GM19452 (cell line): ENCODE measurements at regions not wholly inside any gene's neighbourhood (a gene's known extent, or its start where the extent isn't known, plus 50 kb on each side); places are given as distances from the start of the nearest gene placed in this dataset.
"Not testable (repeated sequence)": the region's sequence is repeated elsewhere in the genome, so short reads cannot be mapped to it uniquely, and the experiment has no call there.

Source experiments
- ATAC-seq: cut with Tn5 transposase; IDR thresholded peaks from one replicate; pipeline ENCODE4 v1.9.1; 2021; ENCODE audit not compliant: unreplicated experiment

- no peak for ATAC-seq
These were observed 232.5 kb upstream of the INTU start for GRCh38 chr4:127400276-127400675.

GRCh38 chr4:127400731-127401346 is 231.9 kb upstream of the INTU start:
- peak; percentile 82 for ATAC-seq

GRCh38 chr4:127403471-127404084 is 229.2 kb upstream of the INTU start:
- no peak for ATAC-seq

GRCh38 chr4:127406187-127406586 is 226.6 kb upstream of the INTU start:
- ATAC-seq, result no peak

GRCh38 chr4:127407572-127407971 is 225.2 kb upstream of the INTU start:
- not testable (repeated sequence) for ATAC-seq

- ATAC-seq, result no peak
These were observed 222.6 kb upstream of the INTU start for GRCh38 chr4:127410201-127410600.

GRCh38 chr4:127410644-127411043 is 222.1 kb upstream of the INTU start:
- no peak for ATAC-seq

GRCh38 chr4:127414951-127415606 is 217.7 kb upstream of the INTU start:
- ATAC-seq, result no peak

- ATAC-seq, result no peak
These were observed 216.6 kb upstream of the INTU start for GRCh38 chr4:127416115-127416514.

GRCh38 chr4:127417885-127418535 is 214.7 kb upstream of the INTU start:
- no peak for ATAC-seq

- no peak for ATAC-seq
These were observed 213.3 kb upstream of the INTU start for GRCh38 chr4:127419431-127419830.

GRCh38 chr4:127421437-127421836 is 211.3 kb upstream of the INTU start:
- no peak for ATAC-seq

- ATAC-seq, result no peak
These were observed 207.4 kb upstream of the INTU start for GRCh38 chr4:127425202-127425845.

- ATAC-seq, result no peak
These were observed 206.9 kb upstream of the INTU start for GRCh38 chr4:127425851-127426250.

GRCh38 chr4:127441571-127441970 is 191.2 kb upstream of the INTU start:
- ATAC-seq, result no peak

GRCh38 chr4:127445471-127445870 is 187.3 kb upstream of the INTU start:
- ATAC-seq, result no peak

- no peak for ATAC-seq
These were observed 186.3 kb upstream of the INTU start for GRCh38 chr4:127446427-127446885.

- no peak for ATAC-seq
These were observed 183.8 kb upstream of the INTU start for GRCh38 chr4:127448986-127449385.

- ATAC-seq, result no peak
These were observed 183.3 kb upstream of the INTU start for GRCh38 chr4:127449449-127449848.

GRCh38 chr4:127450276-127450675 is 182.5 kb upstream of the INTU start:
- ATAC-seq, result no peak

- no peak for ATAC-seq
These were observed 168.9 kb upstream of the INTU start for GRCh38 chr4:127463883-127464282.
